ENCODE measurements at regions not wholly inside any gene's neighbourhood (a gene's known extent, or its start where the extent isn't known, plus 50 kb on each side); places are given as distances from the start of the nearest gene placed in this dataset.

GRCh38 chr15:97733373-97733772, 227.1 kb upstream of the ARRDC4 start:
- TF ChIP-seq ELF4 (IDR thresholded peaks at IDR 0.05) (no peak), SP1 (IDR thresholded peaks at IDR 0.05) (no peak), ARNT (IDR thresholded peaks at IDR 0.05) (no peak), SUZ12 (IDR thresholded peaks at IDR 0.05) (no peak)
- TF ChIP-seq, protein P1, sequence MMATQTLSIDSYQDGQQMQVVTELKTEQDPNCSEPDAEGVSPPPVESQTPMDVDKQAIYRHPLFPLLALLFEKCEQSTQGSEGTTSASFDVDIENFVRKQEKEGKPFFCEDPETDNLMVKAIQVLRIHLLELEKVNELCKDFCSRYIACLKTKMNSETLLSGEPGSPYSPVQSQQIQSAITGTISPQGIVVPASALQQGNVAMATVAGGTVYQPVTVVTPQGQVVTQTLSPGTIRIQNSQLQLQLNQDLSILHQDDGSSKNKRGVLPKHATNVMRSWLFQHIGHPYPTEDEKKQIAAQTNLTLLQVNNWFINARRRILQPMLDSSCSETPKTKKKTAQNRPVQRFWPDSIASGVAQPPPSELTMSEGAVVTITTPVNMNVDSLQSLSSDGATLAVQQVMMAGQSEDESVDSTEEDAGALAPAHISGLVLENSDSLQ (IDR thresholded peaks at IDR 0.05): no peak

All from HEK293T (cell line).